NOMO-1 treated with DMSO at 0.1 percent for 48 hours (cell line): ENCODE measurements at regions not wholly inside any gene's neighbourhood (a gene's known extent, or its start where the extent isn't known, plus 50 kb on each side); places are given as distances from the start of the nearest gene placed in this dataset.
"Not testable (repeated sequence)": the region's sequence is repeated elsewhere in the genome, so short reads cannot be mapped to it uniquely, and the experiment has no call there.

Experiments
- DNase-seq: peaks from one replicate; lab custom pipeline; 2025; ENCODE audit not compliant: unreplicated experiment; lab: John Stamatoyannopoulos, UW

DNA sequence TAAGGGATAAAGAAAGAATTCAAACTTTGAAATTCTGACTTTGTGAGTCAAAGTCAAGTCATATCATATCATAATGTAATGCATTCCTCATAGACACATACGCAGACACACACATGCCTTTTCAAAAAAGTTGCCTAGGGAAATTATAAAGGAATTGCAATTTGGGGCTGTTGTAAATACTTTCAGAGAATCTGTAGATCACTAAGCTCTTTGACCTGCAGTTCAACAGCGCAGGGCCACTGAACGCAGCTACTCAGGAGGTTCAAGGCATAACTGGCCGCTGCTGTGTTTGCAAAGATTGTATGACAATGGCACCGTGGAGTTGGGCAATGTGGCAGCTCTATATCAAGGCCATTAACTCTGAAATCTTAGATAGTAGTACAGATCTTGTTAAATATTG is 188.4 kb upstream of the THRB start:
- no peak for DNase-seq

- peak; percentile 3 for DNase-seq
Observed at GRCh38 chr3:24683633-24684384, 189.2 kb upstream of the THRB start.

DNA sequence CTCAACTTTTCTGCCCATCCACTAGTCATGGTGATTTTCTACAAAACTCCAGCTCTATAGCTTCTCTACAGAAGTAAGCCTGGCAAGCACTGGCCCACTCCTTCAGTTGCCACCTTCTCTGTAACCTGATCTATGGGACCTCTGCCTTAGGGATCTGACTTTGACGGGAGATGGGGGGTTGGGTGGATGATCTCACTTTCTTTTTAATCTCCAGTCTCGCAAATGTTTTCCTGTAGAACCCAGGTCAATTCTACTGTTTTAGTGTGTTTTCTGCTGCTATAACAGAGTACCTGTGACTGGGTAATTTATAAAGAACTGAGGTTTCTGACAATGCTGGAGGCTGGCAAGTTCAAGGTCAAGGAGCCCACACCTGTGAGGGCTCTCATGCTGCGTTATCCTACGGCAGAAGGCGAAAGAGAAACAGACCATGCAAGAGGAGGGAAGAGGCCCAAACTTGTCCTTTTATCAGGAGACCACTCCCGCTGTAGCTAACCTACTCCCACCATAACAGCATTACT is 189.9 kb upstream of the THRB start:
- no peak for DNase-seq

DNA sequence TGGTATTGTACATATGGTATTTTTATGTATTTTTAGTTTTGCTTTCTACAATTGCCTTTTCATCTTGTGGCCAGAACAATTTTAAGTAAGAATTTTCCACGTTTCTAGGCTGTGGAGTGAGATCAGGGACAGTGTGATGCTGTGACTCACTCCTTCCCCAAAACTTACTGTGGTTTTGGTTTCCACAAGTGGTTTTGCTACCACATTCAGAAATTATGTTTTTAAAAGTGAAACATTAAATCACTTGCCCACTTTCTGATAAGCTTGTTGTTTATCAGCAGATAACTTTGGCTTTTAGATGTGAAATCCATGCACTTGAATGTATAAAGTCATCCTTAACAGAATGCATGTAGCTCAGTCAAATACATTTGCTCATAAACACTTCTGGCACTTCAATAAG is 192.2 kb upstream of the THRB start:
- peak; percentile 42 for DNase-seq

- DNase-seq = no peak
Observed at GRCh38 chr3:24687671-24688070, 193.0 kb upstream of the THRB start.

GRCh38 chr3:24688446-24689148 is 193.9 kb upstream of the THRB start:
- DNase-seq = no peak

GRCh38 chr3:24689353-24689752 is 194.7 kb upstream of the THRB start:
- no peak for DNase-seq

GRCh38 chr3:24690777-24691176 is 196.1 kb upstream of the THRB start:
- no peak for DNase-seq

DNA sequence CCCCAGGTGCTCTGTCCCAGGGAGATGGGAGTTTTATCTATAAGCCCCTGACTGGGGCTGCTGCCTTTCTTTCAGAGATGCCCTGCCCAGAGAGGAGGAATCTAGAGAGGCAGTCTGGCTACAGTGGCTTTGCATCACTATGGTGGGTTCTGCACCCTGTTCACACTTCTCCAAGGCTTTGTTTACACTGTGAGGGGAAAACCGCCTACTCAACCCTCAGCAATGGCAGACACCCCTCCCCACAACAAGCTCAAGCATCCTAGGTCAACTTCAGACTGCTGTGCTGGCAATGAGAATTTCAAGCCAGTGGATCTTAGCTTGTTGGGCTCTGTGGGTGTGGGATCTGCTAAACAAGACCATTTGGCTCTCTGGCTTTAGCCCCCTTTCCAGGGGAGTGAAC is 204.4 kb upstream of the THRB start:
- not testable (repeated sequence) for DNase-seq

GRCh38 chr3:24704496-24704895 is 209.8 kb upstream of the THRB start:
- no peak for DNase-seq

GRCh38 chr3:24707936-24708335 is 213.3 kb upstream of the THRB start:
- DNase-seq = no peak

GRCh38 chr3:24709956-24710355 is 215.3 kb upstream of the THRB start:
- DNase-seq = no peak

- DNase-seq = no peak
Observed at GRCh38 chr3:24713516-24713915, 218.9 kb upstream of the THRB start.

GRCh38 chr3:24714436-24714835 is 219.8 kb upstream of the THRB start:
- DNase-seq = no peak

DNA sequence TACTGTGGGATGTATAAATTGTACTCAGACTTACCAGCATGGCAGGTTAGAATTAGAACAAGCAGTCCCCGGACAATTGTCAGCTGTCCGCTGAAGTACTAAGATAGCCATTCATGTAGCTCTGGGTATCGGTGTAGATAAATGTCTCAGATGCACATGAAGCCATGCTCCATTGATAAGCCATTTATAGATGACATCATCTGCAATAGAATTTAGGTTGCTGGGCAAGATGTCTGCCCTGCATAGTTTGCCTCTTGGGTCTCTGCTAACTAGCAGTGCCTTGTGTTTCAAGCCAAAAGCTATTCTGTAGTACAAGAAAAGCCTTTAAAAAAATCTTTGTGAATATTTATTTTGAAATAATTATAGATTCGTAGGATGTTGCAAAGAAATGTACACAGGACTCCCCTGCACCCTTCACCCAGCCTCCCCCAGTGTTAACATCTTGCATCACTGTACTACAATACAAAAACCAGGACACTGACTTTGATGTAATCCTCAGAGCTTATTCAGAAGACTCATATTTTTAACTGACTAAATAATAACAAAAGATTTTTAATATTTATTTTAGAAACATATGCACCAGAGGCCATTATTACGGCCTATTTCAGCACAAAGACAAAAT is 220.6 kb upstream of the THRB start:
- DNase-seq = no peak

GRCh38 chr3:24722087-24722486 is 227.4 kb upstream of the THRB start:
- no peak for DNase-seq

- no peak for DNase-seq
Observed at GRCh38 chr3:24725514-24726255, 231.0 kb upstream of the THRB start.

- DNase-seq = no peak
Observed at GRCh38 chr3:24726423-24726822, 231.8 kb upstream of the THRB start.

- DNase-seq = no peak
Observed at GRCh38 chr3:24730173-24730572, 235.5 kb upstream of the THRB start.

- DNase-seq = no peak
Observed at GRCh38 chr3:24734019-24734418, 239.4 kb upstream of the THRB start.

GRCh38 chr3:24736701-24737100 is 242.1 kb upstream of the THRB start:
- DNase-seq = no peak
